Mammary epithelial cell (primary cell): ENCODE measurements at regions not wholly inside any gene's neighbourhood (a gene's known extent, or its start where the extent isn't known, plus 50 kb on each side); places are given as distances from the start of the nearest gene placed in this dataset.
A peak's percentile ranks its signal among the peaks of the same experiment; 100 is the strongest.

Experiments used
- EZH2 ChIP-seq: IDR thresholded peaks from 2 replicates; pipeline ENCODE4 v1.6.1; 2012; ENCODE audit warnings: low read length, inconsistent platforms, borderline replicate concordance
- TF ChIP-seq, protein P1 (sequence below), 2 donors: IDR thresholded peaks in 1 of 2; conservative IDR thresholded peaks in 1 of 2; 2 replicates each; pipeline ENCODE4 v1.5.1; 2011 to 2012; ENCODE audit warnings: inconsistent platforms in 2 of 2, low read length in 2 of 2, mild to moderate bottlenecking in 2 of 2, control low read depth in 1 of 2, low read depth in 1 of 2; ENCODE audit not compliant: insufficient read depth in 1 of 2; ENCODE audit errors: extremely low read depth in 1 of 2

DNA sequence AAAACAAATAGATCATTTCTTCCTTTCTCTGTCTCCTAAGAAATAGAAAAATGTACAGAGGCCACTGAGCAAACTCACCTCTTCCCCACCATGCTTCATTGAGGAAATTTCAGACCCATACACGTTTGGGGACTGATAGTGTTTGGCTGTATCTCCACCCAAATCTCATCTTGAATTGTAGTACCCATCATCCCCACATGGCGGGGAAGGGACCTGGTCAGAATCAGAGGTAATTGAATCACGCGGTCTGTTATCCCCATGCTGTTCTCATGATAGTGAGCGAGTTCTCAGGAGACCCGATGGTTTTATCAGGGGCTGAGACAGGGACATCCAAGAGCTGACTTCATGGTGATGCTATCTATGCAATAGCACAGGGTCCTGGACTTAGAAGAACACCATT is 1655.8 kb downstream of the MAT2B start:
- TF ChIP-seq, protein P1, sequence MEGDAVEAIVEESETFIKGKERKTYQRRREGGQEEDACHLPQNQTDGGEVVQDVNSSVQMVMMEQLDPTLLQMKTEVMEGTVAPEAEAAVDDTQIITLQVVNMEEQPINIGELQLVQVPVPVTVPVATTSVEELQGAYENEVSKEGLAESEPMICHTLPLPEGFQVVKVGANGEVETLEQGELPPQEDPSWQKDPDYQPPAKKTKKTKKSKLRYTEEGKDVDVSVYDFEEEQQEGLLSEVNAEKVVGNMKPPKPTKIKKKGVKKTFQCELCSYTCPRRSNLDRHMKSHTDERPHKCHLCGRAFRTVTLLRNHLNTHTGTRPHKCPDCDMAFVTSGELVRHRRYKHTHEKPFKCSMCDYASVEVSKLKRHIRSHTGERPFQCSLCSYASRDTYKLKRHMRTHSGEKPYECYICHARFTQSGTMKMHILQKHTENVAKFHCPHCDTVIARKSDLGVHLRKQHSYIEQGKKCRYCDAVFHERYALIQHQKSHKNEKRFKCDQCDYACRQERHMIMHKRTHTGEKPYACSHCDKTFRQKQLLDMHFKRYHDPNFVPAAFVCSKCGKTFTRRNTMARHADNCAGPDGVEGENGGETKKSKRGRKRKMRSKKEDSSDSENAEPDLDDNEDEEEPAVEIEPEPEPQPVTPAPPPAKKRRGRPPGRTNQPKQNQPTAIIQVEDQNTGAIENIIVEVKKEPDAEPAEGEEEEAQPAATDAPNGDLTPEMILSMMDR (conservative IDR thresholded peaks at IDR 0.05 in 1 of 2, IDR thresholded peaks at IDR 0.05 in 1 of 2; ENCODE audit: extremely low read depth in 1 of 2, insufficient read depth in 1 of 2, low read depth in 1 of 2, low read length in 2 of 2) = peak; percentile 4 to 26
- no peak for TF ChIP-seq EZH2
